GM12878 (cell line): ENCODE measurements at regions not wholly inside any gene's neighbourhood (a gene's known extent, or its start where the extent isn't known, plus 50 kb on each side); places are given as distances from the start of the nearest gene placed in this dataset.
A peak's percentile ranks its signal among the peaks of the same experiment; 100 is the strongest.

Experiments used
- ATAC-seq: fragments of 200-7000 bp; cut with Tn5 transposase; 3 replicates; pipeline ENCODE4 v1.9.1; 2020; ENCODE audit warnings: mild to moderate bottlenecking, moderate library complexity
- BruUV-seq: library from RNA; stranded (reverse); fragments of 400-500 nt; replicated peaks from 2 replicates; lab custom pipeline; 2021; lab: Mats Ljungman, UMichigan
- CTCF ChIA-PET: fragments of 300-600 bp; sonication (Branson Sonifier 250); formaldehyde crosslinking; extraction: SDS; loops from one replicate; lab custom pipeline; 2021; ENCODE audit warnings: inconsistent platforms; lab: Yijun Ruan, JAX
- POLR2A ChIA-PET: fragments of 350-600 bp; formaldehyde crosslinking; extraction: SDS; loops from one replicate; lab custom pipeline; 2021; ENCODE audit warnings: inconsistent platforms; lab: Charles Lee
- RAD21 ChIA-PET: fragments of 300-600 bp; sonication (Branson Sonifier 250); formaldehyde crosslinking; loops from one replicate; lab custom pipeline; 2023; ENCODE audit warnings: antibody characterized with exemption; ENCODE audit not compliant: unreplicated experiment; lab: Charles Lee
- SMC1A ChIA-PET: fragments of 300-600 bp; sonication (Branson Sonifier 250); formaldehyde crosslinking; loops from one replicate; lab custom pipeline; 2023; ENCODE audit not compliant: unreplicated experiment, uncharacterized antibody; lab: Charles Lee
- DNase-seq: peaks from one replicate; pipeline ENCODE4 v3.0.0-alpha.2; 2011; ENCODE audit warnings: low read depth, low spot score
- FAIRE-seq: peaks from 3 replicates; lab custom pipeline; 2011; peaks lifted over from hg19 to GRCh38; lab: Jason Lieb, UNC
- H2AFZ ChIP-seq: 2 replicates; pipeline ENCODE4 v1.6.0; 2011; ENCODE audit warnings: low read depth, low read length, control low read depth; ENCODE audit not compliant: control insufficient read depth
- H3K27ac ChIP-seq: 2 replicates; pipeline ENCODE4 v1.5.1; 2011; ENCODE audit warnings: control low read depth; ENCODE audit not compliant: control insufficient read depth, insufficient read depth
- H3K27me3 ChIP-seq, 2 experiments: replicated peaks in 1 of 2; 2 replicates each; pipeline versions ENCODE4 v1.6.0 to v1.6.1; 2011; ENCODE audit warnings: low read length in 1 of 2; ENCODE audit not compliant: control insufficient read depth in 2 of 2, insufficient read depth in 2 of 2
- H3K36me3 ChIP-seq, 2 experiments: 2 replicates each; pipeline ENCODE4 v1.5.1; 2011; ENCODE audit warnings: low read length in 1 of 2; ENCODE audit not compliant: control insufficient read depth in 2 of 2, insufficient read depth in 2 of 2
- H3K4me1 ChIP-seq: 2 replicates; pipeline ENCODE4 v1.6.1; 2011; ENCODE audit warnings: mild to moderate bottlenecking, low read length, moderate library complexity, mixed read lengths; ENCODE audit not compliant: control insufficient read depth, insufficient read depth
- H3K4me2 ChIP-seq: 2 replicates; pipeline ENCODE4 v1.6.0; 2011; ENCODE audit warnings: control low read depth; ENCODE audit not compliant: control insufficient read depth, insufficient read depth
- H3K4me3 ChIP-seq: fragments of 200-600 bp; sonication (generic); 2 replicates; pipeline ENCODE4 v1.5.1; 2016
- H3K79me2 ChIP-seq: 2 replicates; pipeline ENCODE4 v1.6.0; 2011; ENCODE audit warnings: low read length; ENCODE audit not compliant: control insufficient read depth, insufficient read depth
- H3K9ac ChIP-seq: 2 replicates; pipeline ENCODE4 v1.8.0; 2011; ENCODE audit warnings: low read length, control low read depth, mixed read lengths; ENCODE audit not compliant: control insufficient read depth, insufficient read depth
- H3K9me3 ChIP-seq: replicated peaks from 3 replicates; pipeline ENCODE4 v1.5.1; 2011; ENCODE audit warnings: mild to moderate bottlenecking, low read length; ENCODE audit not compliant: control insufficient read depth, insufficient read depth
- H4K20me1 ChIP-seq: 2 replicates; pipeline ENCODE4 v1.6.0; 2011; ENCODE audit not compliant: control insufficient read depth, insufficient read depth
- ATF2 ChIP-seq: IDR thresholded peaks from 2 replicates; pipeline ENCODE4 v1.6.1; 2012; ENCODE audit warnings: low read length, inconsistent platforms
- ATF3 ChIP-seq: IDR thresholded peaks from 2 replicates; pipeline ENCODE4 v1.6.1; 2011; ENCODE audit warnings: low read depth, mild to moderate bottlenecking, low read length, moderate library complexity, borderline replicate concordance; ENCODE audit errors: extremely low read depth
- ATF7 ChIP-seq: fragments of 450-650 bp; IDR thresholded peaks from 2 replicates; pipeline ENCODE4 v1.6.1; 2016; ENCODE audit warnings: low read depth, mild to moderate bottlenecking
- CHD4 ChIP-seq: fragments of 200-600 bp; sonication (generic); IDR thresholded peaks from 2 replicates; pipeline ENCODE4 v1.6.1; 2016; ENCODE audit warnings: mild to moderate bottlenecking
- EED ChIP-seq: sonication (generic); IDR thresholded peaks from 2 replicates; pipeline ENCODE4 v1.6.1; 2016; ENCODE audit warnings: antibody characterized with exemption, low read depth
- HCFC1 ChIP-seq: fragments of 150-350 bp; IDR thresholded peaks from 2 replicates; pipeline ENCODE4 v1.6.1; 2014; ENCODE audit warnings: low read length
- JUNB ChIP-seq: IDR thresholded peaks from 2 replicates; pipeline ENCODE4 v1.6.1; 2016; ENCODE audit warnings: antibody characterized with exemption, mild to moderate bottlenecking
- MEF2A ChIP-seq: IDR thresholded peaks from 2 replicates; pipeline ENCODE4 v1.6.1; 2011; ENCODE audit warnings: low read depth, mild to moderate bottlenecking, low read length, moderate library complexity; ENCODE audit not compliant: insufficient read depth
- NFIC ChIP-seq: IDR thresholded peaks from 2 replicates; pipeline ENCODE4 v1.6.1; 2012; ENCODE audit warnings: low read depth, mild to moderate bottlenecking, inconsistent platforms, low read length, moderate library complexity
- RFX5 ChIP-seq: IDR thresholded peaks from 2 replicates; pipeline ENCODE4 v1.6.1; 2011; ENCODE audit warnings: low read depth, low read length, improper control_type of control experiment
- SMAD1 ChIP-seq: fragments of 450-650 bp; IDR thresholded peaks from 2 replicates; pipeline ENCODE4 v1.6.1; 2018; ENCODE audit warnings: mild to moderate bottlenecking, low read depth; ENCODE audit not compliant: partially characterized antibody
- SREBF1 ChIP-seq: IDR thresholded peaks from 2 replicates; pipeline ENCODE4 v1.6.1; 2012; ENCODE audit warnings: mild to moderate bottlenecking, low read length
- WGBS: methylation state at CpG from one replicate; pipeline ENCODE4 v1.1.6; 2016; ENCODE audit warnings: low lambda C conversion rate; ENCODE audit not compliant: insufficient replicate concordance, insufficient coverage; ENCODE audit errors: missing lambda C conversion rate; 5-methylcytosine and 5-hydroxymethylcytosine counted together
- in situ Hi-C: fragments of 300-500 bp; cut with MboI; formaldehyde crosslinking; loops from 9 replicates; pipeline ENCODE4 v1.14.3; 2018; ENCODE audit warnings: mixed read lengths
- intact Hi-C: fragments of 100-400 bp; cut with micrococcal nuclease; formaldehyde crosslinking; loops from one replicate; pipeline ENCODE4 v1.14.2; 2022; ENCODE audit not compliant: unreplicated experiment

GRCh38 chr4:85399270-85399669 lies 75.7 kb upstream of the ARHGAP24 start:
- Histone ChIP-seq H3K4me1 (no peaks in the 10 kb centered on the region), H3K36me3 (no peaks in the 10 kb centered on the region), H3K79me2 (no peaks in the 10 kb centered on the region), H3K4me2 (0 out of 2 replicates have a peak overlapping the region, but pooled peaks have one; percentile 15), H3K9me3 (no peaks in the 10 kb centered on the region), H3K27ac (no peak overlapping the region), H4K20me1 (no peaks in the 10 kb centered on the region), H3K27me3 (no peaks in the 10 kb centered on the region; a peak in 1 of 4 replicates), H3K9ac (no peak overlapping the region), H3K4me3 (0 out of 2 replicates have a peak overlapping the region, but pooled peaks have one; percentile 3), H2AFZ (no peak overlapping the region)
- BruUV-seq: no TSS peak
- 0% methylated on average over 2 of the region's 2 CpGs for WGBS
- 0 out of 2 replicates have a peak, but pooled peaks have one; percentile 46 for TF ChIP-seq NFIC
- TF ChIP-seq MEF2A: 0 out of 2 replicates have a peak, but pooled peaks have one; percentile 55
- TF ChIP-seq HCFC1: no peak
- no peak for TF ChIP-seq CHD4
- no peak for TF ChIP-seq SMAD1
- TF ChIP-seq JUNB: peak; percentile 56
- no peak for TF ChIP-seq ATF7
- no peak for TF ChIP-seq ATF3
- no peak for TF ChIP-seq RFX5
- no peak for TF ChIP-seq EED
- peak; percentile 13; the same call in 1 of the 2 replicates for TF ChIP-seq ATF2
- no peak for TF ChIP-seq SREBF1
- ChIA-PET CTCF (interaction anchor here (0.7 to 0.8 kb wide), 2 partner anchors 28 to 315 kb away, joined by 3 read pairs; no protein-coding TSS in a partner anchor), POLR2A (no interaction called here), RAD21 (no interaction called here), SMC1A (no interaction called here)
- DNase-seq (no peak), ATAC-seq (peak; percentile 28; the same call in 2 of the 3 replicates), FAIRE-seq (peak; percentile 62)
- intact Hi-C loops (no loop called here), in situ Hi-C loops (no loop called here)
